ENCODE measurements at regions not wholly inside any gene's neighbourhood (a gene's known extent, or its start where the extent isn't known, plus 50 kb on each side); places are given as distances from the start of the nearest gene placed in this dataset.

GRCh38 chrY:15162211-15162610, 637.9 kb downstream of the NLGN4Y start:
- DNase-seq (ENCODE audit: low read depth), result no peak

GRCh38 chrY:15179890-15180289, 655.6 kb downstream of the NLGN4Y start:
- no peak for DNase-seq (ENCODE audit: low read depth)

- no peak for DNase-seq (ENCODE audit: low read depth)
These were observed 704.7 kb downstream of the NLGN4Y start for GRCh38 chrY:15229056-15229455.

GRCh38 chrY:15239596-15240132, 715.3 kb downstream of the NLGN4Y start:
- DNase-seq (ENCODE audit: low read depth), result no peak

GRCh38 chrY:15259286-15259685, 735.0 kb downstream of the NLGN4Y start:
- DNase-seq (ENCODE audit: low read depth), result no peak

GRCh38 chrY:15286572-15286971, 762.2 kb downstream of the NLGN4Y start:
- DNase-seq (ENCODE audit: low read depth), result no peak

GRCh38 chrY:15289821-15290220, 765.5 kb downstream of the NLGN4Y start:
- DNase-seq (ENCODE audit: low read depth), result no peak

- no peak for DNase-seq (ENCODE audit: low read depth)
These were observed 768.6 kb downstream of the NLGN4Y start for GRCh38 chrY:15292881-15293280.

GRCh38 chrY:15301879-15302278, 777.5 kb downstream of the NLGN4Y start:
- no peak for DNase-seq (ENCODE audit: low read depth)

GRCh38 chrY:15312166-15312565, 787.8 kb downstream of the NLGN4Y start:
- no peak for DNase-seq (ENCODE audit: low read depth)

- no peak for DNase-seq (ENCODE audit: low read depth)
These were observed 799.9 kb downstream of the NLGN4Y start for GRCh38 chrY:15324189-15324588.

- DNase-seq (ENCODE audit: low read depth), result no peak
These were observed 800.9 kb downstream of the NLGN4Y start for GRCh38 chrY:15325201-15325600.

GRCh38 chrY:15326673-15327072, 802.3 kb downstream of the NLGN4Y start:
- DNase-seq (ENCODE audit: low read depth), result no peak

- no peak for DNase-seq (ENCODE audit: low read depth)
These were observed 804.5 kb downstream of the NLGN4Y start for GRCh38 chrY:15328848-15329247.

GRCh38 chrY:15343522-15343921, 819.2 kb downstream of the NLGN4Y start:
- no peak for DNase-seq (ENCODE audit: low read depth)

GRCh38 chrY:15345471-15346155, 821.3 kb downstream of the NLGN4Y start:
- no peak for DNase-seq (ENCODE audit: low read depth)

GRCh38 chrY:15349351-15349750, 825.0 kb downstream of the NLGN4Y start:
- DNase-seq (ENCODE audit: low read depth), result no peak

- no peak for DNase-seq (ENCODE audit: low read depth)
These were observed 831.0 kb downstream of the NLGN4Y start for GRCh38 chrY:15355321-15355720.

GRCh38 chrY:15360471-15360870, 836.1 kb downstream of the NLGN4Y start:
- no peak for DNase-seq (ENCODE audit: low read depth)

GRCh38 chrY:15364996-15365395, 840.7 kb downstream of the NLGN4Y start:
- DNase-seq (ENCODE audit: low read depth), result no peak

GRCh38 chrY:15368786-15369185, 844.5 kb downstream of the NLGN4Y start:
- DNase-seq (ENCODE audit: low read depth), result no peak

- DNase-seq (ENCODE audit: low read depth), result no peak
These were observed 860.8 kb downstream of the NLGN4Y start for GRCh38 chrY:15385178-15385577.

GRCh38 chrY:15397556-15398280, 873.4 kb downstream of the NLGN4Y start:
- no peak for DNase-seq (ENCODE audit: low read depth)

GRCh38 chrY:15402451-15402850, 878.1 kb downstream of the NLGN4Y start:
- DNase-seq (ENCODE audit: low read depth), result no peak
